Esophagus muscularis mucosa (tissue), 4 donors: ENCODE measurements at regions not wholly inside any gene's neighbourhood (a gene's known extent, or its start where the extent isn't known, plus 50 kb on each side); places are given as distances from the start of the nearest gene placed in this dataset.

Experiments used
- DNase-seq: peaks from one replicate; pipeline ENCODE4 v3.0.0-alpha.2; 2017; ENCODE audit errors: extremely low spot score
- H3K27ac ChIP-seq, 4 donors: fragments of 200-600 bp; sonication (generic); replicated peaks in 1 of 4; 1 replicate in 3 of 4; 2 replicates in 1 of 4; pipeline ENCODE4 v1.5.1; 2016 to 2019; ENCODE audit warnings: mild to moderate bottlenecking in 1 of 4
- H3K27me3 ChIP-seq, 4 donors: fragments of 200-600 bp; sonication (generic); one replicate each; pipeline versions ENCODE4 v1.5.1 to v1.6.0; 2016 to 2019
- H3K36me3 ChIP-seq, 4 donors: fragments of 200-600 bp; sonication (generic); one replicate each; pipeline ENCODE4 v1.5.1; 2016 to 2019
- H3K4me1 ChIP-seq, 4 donors: fragments of 200-600 bp; sonication (generic); one replicate each; pipeline ENCODE4 v1.5.1; 2016 to 2019
- H3K4me3 ChIP-seq, 4 donors: fragments of 200-600 bp; sonication (generic); 1 replicate in 2 of 4; 2 replicates in 2 of 4; pipeline ENCODE4 v1.5.1; 2016 to 2019; ENCODE audit warnings: mild to moderate bottlenecking in 4 of 4, moderate library complexity in 1 of 4
- H3K9me3 ChIP-seq, 4 donors: fragments of 200-600 bp; sonication (generic); 1 replicate in 3 of 4; 2 replicates in 1 of 4; pipeline ENCODE4 v1.5.1; 2016 to 2019
- EP300 ChIP-seq: sonication (generic); formaldehyde crosslinking; IDR thresholded peaks from one replicate; pipeline ENCODE4 v1.6.1; 2017; ENCODE audit warnings: antibody characterized with exemption
- POLR2A ChIP-seq: fragments of 450-650 bp; IDR thresholded peaks from one replicate; pipeline ENCODE4 v1.6.1; 2017; ENCODE audit warnings: antibody characterized with exemption, moderate library complexity, mild to moderate bottlenecking, low read depth
- POLR2AphosphoS5 ChIP-seq, 2 donors: sonication (generic); formaldehyde crosslinking; IDR thresholded peaks; one replicate each; pipeline ENCODE4 v1.6.1; 2017; ENCODE audit warnings: antibody characterized with exemption in 2 of 2
- WGBS: methylation state at CpG from one replicate; pipeline ENCODE4 v1.1.5; 2018; 5-methylcytosine and 5-hydroxymethylcytosine counted together
- intact Hi-C: fragments of 100-400 bp; cut with DNase I; formaldehyde crosslinking; loops from one replicate; pipeline ENCODE4 v1.15.1; 2023
- TF ChIP-seq, protein P1 (sequence below), 3 experiments: fragments of 200-600 bp in 2 of 3; fragments of 450-650 bp in 1 of 3; sonication (generic) in 2 of 3; IDR thresholded peaks; one replicate each; pipeline ENCODE4 v1.5.1; 2017 to 2019; ENCODE audit warnings: antibody characterized with exemption in 3 of 3, mild to moderate bottlenecking in 2 of 3, moderate library complexity in 1 of 3

DNA sequence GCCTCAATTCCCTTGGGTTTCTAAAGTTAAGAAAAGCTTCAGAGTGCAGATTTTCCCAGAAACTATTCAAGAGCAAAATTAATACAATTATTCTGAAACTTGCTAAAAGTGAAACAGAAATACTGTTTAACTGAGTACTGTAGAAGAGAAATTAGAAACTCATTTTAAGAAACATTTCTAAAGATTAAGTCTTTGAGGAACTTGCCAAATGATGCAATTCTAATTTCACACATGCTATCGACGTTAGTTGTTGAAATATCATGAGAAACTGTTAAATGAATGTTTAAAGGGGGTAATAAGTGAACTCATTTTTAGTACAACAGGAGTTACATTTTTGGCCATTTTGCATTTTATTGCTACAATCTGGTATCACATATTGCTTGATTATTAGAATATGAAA, 125.3 kb upstream of the MAOA start:
- no peak for TF ChIP-seq EP300
- TF ChIP-seq, protein P1, sequence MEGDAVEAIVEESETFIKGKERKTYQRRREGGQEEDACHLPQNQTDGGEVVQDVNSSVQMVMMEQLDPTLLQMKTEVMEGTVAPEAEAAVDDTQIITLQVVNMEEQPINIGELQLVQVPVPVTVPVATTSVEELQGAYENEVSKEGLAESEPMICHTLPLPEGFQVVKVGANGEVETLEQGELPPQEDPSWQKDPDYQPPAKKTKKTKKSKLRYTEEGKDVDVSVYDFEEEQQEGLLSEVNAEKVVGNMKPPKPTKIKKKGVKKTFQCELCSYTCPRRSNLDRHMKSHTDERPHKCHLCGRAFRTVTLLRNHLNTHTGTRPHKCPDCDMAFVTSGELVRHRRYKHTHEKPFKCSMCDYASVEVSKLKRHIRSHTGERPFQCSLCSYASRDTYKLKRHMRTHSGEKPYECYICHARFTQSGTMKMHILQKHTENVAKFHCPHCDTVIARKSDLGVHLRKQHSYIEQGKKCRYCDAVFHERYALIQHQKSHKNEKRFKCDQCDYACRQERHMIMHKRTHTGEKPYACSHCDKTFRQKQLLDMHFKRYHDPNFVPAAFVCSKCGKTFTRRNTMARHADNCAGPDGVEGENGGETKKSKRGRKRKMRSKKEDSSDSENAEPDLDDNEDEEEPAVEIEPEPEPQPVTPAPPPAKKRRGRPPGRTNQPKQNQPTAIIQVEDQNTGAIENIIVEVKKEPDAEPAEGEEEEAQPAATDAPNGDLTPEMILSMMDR (IDR thresholded peaks at IDR 0.05) = no peak
- no peak for TF ChIP-seq POLR2A
- TF ChIP-seq POLR2AphosphoS5 (IDR thresholded peaks at IDR 0.05) = no peak
- WGBS = 80% methylated on average over 2 of the region's 2 CpGs
- intact Hi-C loops = no loop called here
- no peak for DNase-seq
- Histone ChIP-seq H3K4me1 (no peaks in the 10 kb centered on the region), H3K27ac (no peak overlapping the region), H3K36me3 (no peaks in the 10 kb centered on the region), H3K9me3 (peaks cover 0 to 10% (median 0%) of the 10 kb centered on the region in 4 donors), H3K4me3 (no peak overlapping the region), H3K27me3 (no peaks in the 10 kb centered on the region)

DNA sequence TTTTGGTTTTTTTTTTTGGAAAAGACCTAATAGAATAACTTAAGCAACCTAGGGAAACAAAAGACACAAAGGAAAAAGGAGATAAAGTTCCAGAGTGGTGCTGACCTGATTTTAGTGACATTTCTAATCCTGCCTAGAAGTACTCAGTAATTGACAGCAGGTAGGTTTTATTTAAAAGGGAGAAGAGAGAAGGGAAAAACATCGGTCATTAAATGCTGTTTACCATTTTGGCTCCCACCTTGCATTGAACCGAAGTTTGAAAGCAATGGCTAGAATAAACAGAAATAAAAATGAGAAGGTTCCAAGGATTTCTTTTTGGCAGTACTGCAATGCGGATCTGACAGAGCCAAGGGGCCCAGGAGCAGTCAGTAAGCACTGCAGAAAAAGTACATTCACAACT, 115.8 kb upstream of the MAOA start:
- Histone ChIP-seq H3K36me3 (no peaks in the 10 kb centered on the region), H3K4me3 (no peak overlapping the region), H3K27me3 (no peaks in the 10 kb centered on the region), H3K4me1 (peaks cover 0 to 7% (median 3%) of the 10 kb centered on the region in 4 donors), H3K27ac (no peak overlapping the region), H3K9me3 (peaks cover 0 to under 1% (median 0%) of the 10 kb centered on the region in 4 donors)
- intact Hi-C loops = no loop called here
- DNase-seq = no peak
- TF ChIP-seq EP300 (no peak), POLR2A (no peak), POLR2AphosphoS5 (IDR thresholded peaks at IDR 0.05) (no peak)
- TF ChIP-seq, protein P1 (IDR thresholded peaks at IDR 0.05) = no peak
- WGBS = 68% methylated on average over 3 of the region's 3 CpGs

DNA sequence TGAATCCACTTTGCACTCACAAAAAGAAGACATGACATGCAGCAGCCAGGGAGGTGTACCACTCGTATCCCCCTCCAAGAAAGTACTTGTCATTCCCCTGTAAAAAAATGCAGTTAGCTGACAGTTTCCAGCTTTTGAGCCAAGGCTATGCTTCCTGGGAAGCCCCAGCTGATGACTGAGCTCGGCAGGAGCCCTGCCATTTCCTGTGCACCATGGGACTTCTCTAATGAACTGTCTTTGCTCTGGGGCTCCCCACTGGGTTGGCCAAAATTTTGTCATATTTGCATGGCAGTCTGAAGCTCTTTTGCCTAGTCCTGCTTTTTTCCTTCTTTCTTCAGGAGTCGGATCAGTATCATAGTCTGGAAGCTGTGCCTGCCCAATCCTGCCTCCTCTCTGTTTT, 104.5 kb upstream of the MAOA start:
- no peak for DNase-seq
- Histone ChIP-seq H3K36me3 (no peaks in the 10 kb centered on the region), H3K4me3 (no peak overlapping the region), H3K27ac (no peak overlapping the region), H3K4me1 (peaks cover 0 to 9% (median 0%) of the 10 kb centered on the region in 4 donors), H3K27me3 (no peaks in the 10 kb centered on the region), H3K9me3 (no peaks in the 10 kb centered on the region)
- TF ChIP-seq EP300 (no peak), POLR2AphosphoS5 (IDR thresholded peaks at IDR 0.05) (no peak), POLR2A (no peak)
- TF ChIP-seq, protein P1 (IDR thresholded peaks at IDR 0.05) = no peak
- intact Hi-C loops = no loop called here
- WGBS = 27% methylated on average over 3 of the region's 3 CpGs

DNA sequence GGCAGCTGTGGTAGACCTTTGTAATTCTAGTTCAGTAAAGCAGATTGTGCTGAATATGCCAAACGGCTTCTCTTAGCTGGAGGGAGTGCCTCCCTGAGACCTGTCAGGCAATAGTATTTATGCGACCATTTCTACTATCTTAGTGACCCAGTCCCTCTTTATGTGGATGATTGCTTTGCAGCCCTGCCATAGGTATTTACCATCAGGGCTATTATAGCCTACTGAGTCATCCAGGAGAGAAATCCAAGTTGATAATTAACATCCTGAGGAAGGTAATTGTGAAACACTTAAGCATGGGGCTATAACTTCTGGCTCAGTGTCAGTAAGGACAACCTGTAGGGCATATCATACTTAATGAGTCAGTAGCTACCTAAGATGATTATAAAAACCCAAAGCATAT, 103.9 kb upstream of the MAOA start:
- H3K27me3 ChIP-seq = no peaks in the 10 kb centered on the region
- H3K36me3 ChIP-seq = no peaks in the 10 kb centered on the region
- H3K27ac ChIP-seq = no peak overlapping the region
- WGBS = 34% methylated on average over 2 of the region's 2 CpGs
- H3K4me3 ChIP-seq = no peak overlapping the region
- intact Hi-C loops = no loop called here
- TF ChIP-seq, protein P1 (IDR thresholded peaks at IDR 0.05) = no peak
- H3K4me1 ChIP-seq = peaks cover 0 to 9% (median 0%) of the 10 kb centered on the region in 4 donors
- H3K9me3 ChIP-seq = no peaks in the 10 kb centered on the region
- DNase-seq = no peak

DNA sequence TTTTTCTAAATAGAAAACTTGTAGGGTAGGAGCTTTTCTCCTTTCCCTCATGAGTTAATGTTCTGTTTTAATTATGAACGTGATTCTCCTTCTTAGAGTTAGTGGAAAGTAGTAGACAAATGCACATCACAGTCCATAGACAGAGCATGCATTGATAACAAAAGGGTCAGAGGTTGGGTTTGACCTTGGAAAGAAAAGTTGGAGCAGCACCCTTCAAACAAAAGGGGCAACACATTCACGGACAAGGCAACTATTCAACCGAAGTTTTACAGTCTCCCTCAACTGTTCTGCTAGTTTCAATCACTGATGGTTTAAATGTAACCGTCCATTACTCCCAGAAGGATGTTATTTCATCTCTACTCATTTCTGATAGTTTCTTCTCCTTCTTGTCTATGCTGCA, 103.4 kb upstream of the MAOA start:
- Histone ChIP-seq H3K9me3 (no peaks in the 10 kb centered on the region), H3K4me3 (no peak overlapping the region), H3K27ac (no peak overlapping the region), H3K27me3 (no peaks in the 10 kb centered on the region), H3K36me3 (no peaks in the 10 kb centered on the region), H3K4me1 (peaks cover 0 to 9% (median 0%) of the 10 kb centered on the region in 4 donors)
- no peak for DNase-seq
- no peak for TF ChIP-seq POLR2AphosphoS5 (IDR thresholded peaks at IDR 0.05)
- TF ChIP-seq EP300 = no peak
- TF ChIP-seq POLR2A = no peak
- TF ChIP-seq, protein P1 (IDR thresholded peaks at IDR 0.05) = no peak
- intact Hi-C loops = no loop called here
- WGBS = 74% methylated on average over 4 of the region's 4 CpGs
